ENCODE measurements at regions not wholly inside any gene's neighbourhood (a gene's known extent, or its start where the extent isn't known, plus 50 kb on each side); places are given as distances from the start of the nearest gene placed in this dataset.

DNA sequence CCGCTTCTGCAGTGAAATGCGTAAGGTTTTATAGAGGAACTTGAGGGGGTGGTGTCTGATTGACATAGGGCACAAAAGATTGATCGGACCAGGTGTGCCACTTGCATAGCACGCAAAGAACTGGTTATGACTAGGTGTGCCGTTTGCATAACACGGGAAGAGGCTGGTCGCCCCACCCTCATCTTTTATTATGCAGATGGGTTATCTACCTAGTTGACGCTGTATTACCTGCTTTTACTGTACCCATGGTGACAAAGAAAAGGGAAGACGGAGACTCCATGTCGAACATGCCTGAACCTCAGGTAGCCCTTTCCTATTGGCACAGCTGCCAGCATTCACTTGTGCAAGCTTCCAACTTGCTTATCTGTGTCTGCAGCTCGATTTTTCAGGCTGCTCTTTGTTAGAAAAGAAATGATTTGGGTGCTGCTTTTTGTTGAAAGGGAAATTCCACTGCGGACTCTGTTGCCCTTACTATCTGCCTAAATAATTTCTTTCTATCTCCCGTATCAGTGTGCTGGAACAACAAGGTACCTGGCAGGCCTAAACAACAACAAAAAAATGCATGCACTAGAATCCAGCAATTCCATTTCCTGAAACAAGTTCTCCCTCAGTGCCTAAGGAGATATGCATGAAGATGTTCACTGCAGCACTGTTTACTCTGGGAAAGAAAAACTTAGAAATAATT, 194.4 kb upstream of the KAZN start:
- Histone ChIP-seq H3K9ac (ENCODE audit: insufficient read depth in 1 of 2, low read length in 2 of 2) (no peak overlapping the region), H3K27ac (ENCODE audit: low read depth in 1 of 2, low read length in 1 of 2) (no peak overlapping the region), H3K9me3 (ENCODE audit: control insufficient read depth in 4 of 4, insufficient read depth in 3 of 4, low read length in 3 of 4) (no peaks in the 10 kb centered on the region), H3K4me3 (no peak overlapping the region), H3K27me3 (ENCODE audit: control insufficient read depth in 3 of 3, insufficient read depth in 3 of 3, low read length in 2 of 3) (no peaks in the 10 kb centered on the region), H3K4me1 (ENCODE audit: control insufficient read depth in 5 of 5, insufficient read depth in 5 of 5, low read length in 5 of 5) (no peaks in the 10 kb centered on the region), H3K36me3 (ENCODE audit: control insufficient read depth in 4 of 4, insufficient read depth in 4 of 4, low read length in 4 of 4) (no peaks in the 10 kb centered on the region)
- no peak for ATAC-seq (ENCODE audit: insufficient read depth, low FRiP score)
- no peak for DNase-seq
- TF ChIP-seq, protein P1, sequence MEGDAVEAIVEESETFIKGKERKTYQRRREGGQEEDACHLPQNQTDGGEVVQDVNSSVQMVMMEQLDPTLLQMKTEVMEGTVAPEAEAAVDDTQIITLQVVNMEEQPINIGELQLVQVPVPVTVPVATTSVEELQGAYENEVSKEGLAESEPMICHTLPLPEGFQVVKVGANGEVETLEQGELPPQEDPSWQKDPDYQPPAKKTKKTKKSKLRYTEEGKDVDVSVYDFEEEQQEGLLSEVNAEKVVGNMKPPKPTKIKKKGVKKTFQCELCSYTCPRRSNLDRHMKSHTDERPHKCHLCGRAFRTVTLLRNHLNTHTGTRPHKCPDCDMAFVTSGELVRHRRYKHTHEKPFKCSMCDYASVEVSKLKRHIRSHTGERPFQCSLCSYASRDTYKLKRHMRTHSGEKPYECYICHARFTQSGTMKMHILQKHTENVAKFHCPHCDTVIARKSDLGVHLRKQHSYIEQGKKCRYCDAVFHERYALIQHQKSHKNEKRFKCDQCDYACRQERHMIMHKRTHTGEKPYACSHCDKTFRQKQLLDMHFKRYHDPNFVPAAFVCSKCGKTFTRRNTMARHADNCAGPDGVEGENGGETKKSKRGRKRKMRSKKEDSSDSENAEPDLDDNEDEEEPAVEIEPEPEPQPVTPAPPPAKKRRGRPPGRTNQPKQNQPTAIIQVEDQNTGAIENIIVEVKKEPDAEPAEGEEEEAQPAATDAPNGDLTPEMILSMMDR (IDR thresholded peaks at IDR 0.05; ENCODE audit: control extremely low read depth, extremely low read depth), result no peak
- WGBS, 2 donors, result 87 to 91% methylated on average over 13 of the region's 13 CpGs

DNA sequence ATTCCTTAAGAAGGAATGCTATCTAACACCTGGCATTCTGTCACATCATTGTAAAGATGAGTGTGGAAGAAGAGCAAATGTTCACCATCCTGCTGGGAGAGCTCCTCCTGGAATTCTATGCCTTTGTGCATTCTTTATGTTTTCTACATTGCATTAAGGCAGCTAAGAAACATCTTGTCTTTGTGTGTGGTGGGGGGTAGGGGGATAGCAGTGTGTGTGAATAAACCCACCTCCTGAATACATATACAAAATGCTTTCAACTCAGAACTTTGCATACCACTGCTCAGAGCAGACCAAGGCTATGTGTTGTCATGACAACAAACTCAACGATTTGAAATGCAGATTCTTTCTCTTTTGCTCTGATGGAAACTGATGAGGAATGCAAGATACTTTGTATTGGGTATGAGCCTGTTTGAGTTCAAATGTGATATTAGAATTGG, 193.6 kb upstream of the KAZN start:
- ATAC-seq (ENCODE audit: insufficient read depth, low FRiP score), result no peak
- Histone ChIP-seq H3K9me3 (ENCODE audit: control insufficient read depth in 4 of 4, insufficient read depth in 3 of 4, low read length in 3 of 4) (no peaks in the 10 kb centered on the region), H3K4me3 (no peak overlapping the region), H3K4me1 (ENCODE audit: control insufficient read depth in 5 of 5, insufficient read depth in 5 of 5, low read length in 5 of 5) (no peaks in the 10 kb centered on the region), H3K9ac (ENCODE audit: insufficient read depth in 1 of 2, low read length in 2 of 2) (no peak overlapping the region), H3K27me3 (ENCODE audit: control insufficient read depth in 3 of 3, insufficient read depth in 3 of 3, low read length in 2 of 3) (no peaks in the 10 kb centered on the region), H3K36me3 (ENCODE audit: control insufficient read depth in 4 of 4, insufficient read depth in 4 of 4, low read length in 4 of 4) (no peaks in the 10 kb centered on the region), H3K27ac (ENCODE audit: low read depth in 1 of 2, low read length in 1 of 2) (no peak overlapping the region)
- TF ChIP-seq, protein P1 (IDR thresholded peaks at IDR 0.05; ENCODE audit: control extremely low read depth, extremely low read depth), result no peak
- peak in 1 of 3 donors; percentile 17 for DNase-seq
- WGBS, 2 donors, result 15 to 17% methylated on average over 1 of the region's 1 CpG

DNA sequence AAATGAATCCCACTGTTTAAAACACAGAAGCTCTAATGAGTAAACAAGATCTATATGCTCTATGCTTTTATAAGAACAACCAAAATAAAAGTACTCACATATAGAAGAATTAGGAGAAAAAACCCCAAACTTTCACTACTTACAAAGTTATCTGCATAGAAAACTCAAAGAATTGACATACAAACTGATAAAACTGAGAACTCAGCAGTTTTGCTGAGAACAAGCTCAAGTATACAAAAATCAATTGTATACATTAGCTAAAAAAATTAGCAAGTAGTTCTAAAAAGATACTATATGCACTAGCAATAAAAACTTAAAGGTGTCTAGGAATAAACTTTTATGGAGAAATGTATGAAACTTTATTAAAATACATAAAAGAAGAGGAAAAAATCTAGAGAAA, 186.2 kb upstream of the KAZN start:
- no peak for DNase-seq
- TF ChIP-seq, protein P1 (IDR thresholded peaks at IDR 0.05; ENCODE audit: control extremely low read depth, extremely low read depth), result no peak
- Histone ChIP-seq H3K9me3 (ENCODE audit: control insufficient read depth in 4 of 4, insufficient read depth in 3 of 4, low read length in 3 of 4) (no peaks in the 10 kb centered on the region), H3K27me3 (ENCODE audit: control insufficient read depth in 3 of 3, insufficient read depth in 3 of 3, low read length in 2 of 3) (no peaks in the 10 kb centered on the region), H3K4me3 (no peak overlapping the region), H3K36me3 (ENCODE audit: control insufficient read depth in 4 of 4, insufficient read depth in 4 of 4, low read length in 4 of 4) (no peaks in the 10 kb centered on the region), H3K9ac (ENCODE audit: insufficient read depth in 1 of 2, low read length in 2 of 2) (no peak overlapping the region), H3K27ac (ENCODE audit: low read depth in 1 of 2, low read length in 1 of 2) (no peak overlapping the region), H3K4me1 (ENCODE audit: control insufficient read depth in 5 of 5, insufficient read depth in 5 of 5, low read length in 5 of 5) (no peaks in the 10 kb centered on the region)
- no peak for ATAC-seq (ENCODE audit: insufficient read depth, low FRiP score)
